Neural progenitor cell (in vitro differentiated cells): ENCODE measurements at regions not wholly inside any gene's neighbourhood (a gene's known extent, or its start where the extent isn't known, plus 50 kb on each side); places are given as distances from the start of the nearest gene placed in this dataset.

Source experiments
- EZH2 ChIP-seq: fragments of 200-600 bp; sonication (generic); IDR thresholded peaks from 2 replicates; pipeline ENCODE4 v1.6.1; 2017; ENCODE audit warnings: antibody characterized with exemption, mild to moderate bottlenecking, moderate library complexity
- TF ChIP-seq, protein P1 (sequence below): fragments of 200-600 bp; sonication (generic); IDR thresholded peaks from 2 replicates; pipeline ENCODE4 v1.5.1; 2017; ENCODE audit warnings: antibody characterized with exemption, mild to moderate bottlenecking

GRCh38 chr1:79679916-79680315, 673.4 kb upstream of the ADGRL4 start:
- TF ChIP-seq, protein P1, sequence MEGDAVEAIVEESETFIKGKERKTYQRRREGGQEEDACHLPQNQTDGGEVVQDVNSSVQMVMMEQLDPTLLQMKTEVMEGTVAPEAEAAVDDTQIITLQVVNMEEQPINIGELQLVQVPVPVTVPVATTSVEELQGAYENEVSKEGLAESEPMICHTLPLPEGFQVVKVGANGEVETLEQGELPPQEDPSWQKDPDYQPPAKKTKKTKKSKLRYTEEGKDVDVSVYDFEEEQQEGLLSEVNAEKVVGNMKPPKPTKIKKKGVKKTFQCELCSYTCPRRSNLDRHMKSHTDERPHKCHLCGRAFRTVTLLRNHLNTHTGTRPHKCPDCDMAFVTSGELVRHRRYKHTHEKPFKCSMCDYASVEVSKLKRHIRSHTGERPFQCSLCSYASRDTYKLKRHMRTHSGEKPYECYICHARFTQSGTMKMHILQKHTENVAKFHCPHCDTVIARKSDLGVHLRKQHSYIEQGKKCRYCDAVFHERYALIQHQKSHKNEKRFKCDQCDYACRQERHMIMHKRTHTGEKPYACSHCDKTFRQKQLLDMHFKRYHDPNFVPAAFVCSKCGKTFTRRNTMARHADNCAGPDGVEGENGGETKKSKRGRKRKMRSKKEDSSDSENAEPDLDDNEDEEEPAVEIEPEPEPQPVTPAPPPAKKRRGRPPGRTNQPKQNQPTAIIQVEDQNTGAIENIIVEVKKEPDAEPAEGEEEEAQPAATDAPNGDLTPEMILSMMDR, result no peak
- TF ChIP-seq EZH2, result no peak
